ENCODE measurements at regions not wholly inside any gene's neighbourhood (a gene's known extent, or its start where the extent isn't known, plus 50 kb on each side); places are given as distances from the start of the nearest gene placed in this dataset.

DNA sequence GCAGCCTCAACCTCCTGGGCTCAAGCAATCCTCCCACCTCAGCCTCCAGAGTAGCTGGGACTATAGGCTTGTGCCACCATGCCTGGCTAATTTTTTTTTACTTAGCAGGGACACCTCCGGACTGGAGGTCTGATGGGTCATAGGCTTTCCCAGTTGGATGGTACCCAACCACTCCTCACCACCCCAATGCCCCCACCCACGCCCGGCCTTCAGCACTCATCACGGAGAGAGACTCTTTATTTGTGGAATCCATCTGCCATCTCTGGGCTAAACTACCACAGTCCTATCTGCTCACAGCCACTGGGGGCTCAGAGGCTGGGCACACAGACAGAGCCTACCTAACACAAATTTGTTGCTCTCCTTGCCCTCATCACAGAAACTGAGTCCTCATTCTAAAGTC lies 58.3 kb upstream of the STXBP1 start:
- intact Hi-C loops (cut with micrococcal nuclease): no loop called here

DNA sequence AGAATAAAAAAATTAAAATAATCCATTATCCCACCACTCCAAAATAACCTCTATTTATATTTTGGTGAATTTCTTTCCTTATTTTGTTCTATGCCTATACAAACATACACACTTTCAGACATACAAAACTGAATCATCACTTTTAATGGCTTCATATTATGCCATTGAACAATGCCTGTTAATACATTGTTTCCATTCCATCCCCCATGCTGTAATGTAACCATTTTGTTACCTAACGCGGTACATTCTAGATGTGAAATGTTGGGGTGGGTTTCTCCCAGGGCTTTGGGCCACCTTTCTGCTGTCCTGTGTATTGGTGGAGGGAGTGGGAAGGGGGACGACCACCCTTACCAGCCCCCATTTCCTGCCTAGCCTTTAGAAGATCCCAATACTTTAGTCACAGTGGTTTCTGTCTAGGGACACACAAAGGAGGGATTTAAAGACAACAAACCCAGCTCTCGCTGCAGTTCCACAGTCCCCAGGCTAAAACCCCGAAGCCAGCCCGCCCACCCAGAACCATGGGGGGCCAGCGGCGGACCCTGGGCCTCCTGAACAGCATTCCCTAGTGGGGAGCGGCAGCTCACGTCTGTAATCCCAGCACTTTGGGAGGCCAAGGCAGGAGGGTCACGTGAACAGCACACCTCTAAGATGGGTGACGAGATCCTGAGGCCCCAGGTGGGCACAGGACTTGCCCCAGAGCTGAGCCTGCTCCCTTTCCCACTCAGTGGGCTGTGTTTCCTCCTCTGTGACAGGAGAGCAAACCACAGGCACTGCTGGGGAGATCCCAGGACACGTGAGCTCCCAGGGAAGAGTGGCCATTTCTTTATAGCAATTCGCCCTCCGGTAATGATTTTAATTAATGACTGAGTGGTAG lies 56.9 kb upstream of the STXBP1 start:
- intact Hi-C loops (cut with micrococcal nuclease): no loop called here

DNA sequence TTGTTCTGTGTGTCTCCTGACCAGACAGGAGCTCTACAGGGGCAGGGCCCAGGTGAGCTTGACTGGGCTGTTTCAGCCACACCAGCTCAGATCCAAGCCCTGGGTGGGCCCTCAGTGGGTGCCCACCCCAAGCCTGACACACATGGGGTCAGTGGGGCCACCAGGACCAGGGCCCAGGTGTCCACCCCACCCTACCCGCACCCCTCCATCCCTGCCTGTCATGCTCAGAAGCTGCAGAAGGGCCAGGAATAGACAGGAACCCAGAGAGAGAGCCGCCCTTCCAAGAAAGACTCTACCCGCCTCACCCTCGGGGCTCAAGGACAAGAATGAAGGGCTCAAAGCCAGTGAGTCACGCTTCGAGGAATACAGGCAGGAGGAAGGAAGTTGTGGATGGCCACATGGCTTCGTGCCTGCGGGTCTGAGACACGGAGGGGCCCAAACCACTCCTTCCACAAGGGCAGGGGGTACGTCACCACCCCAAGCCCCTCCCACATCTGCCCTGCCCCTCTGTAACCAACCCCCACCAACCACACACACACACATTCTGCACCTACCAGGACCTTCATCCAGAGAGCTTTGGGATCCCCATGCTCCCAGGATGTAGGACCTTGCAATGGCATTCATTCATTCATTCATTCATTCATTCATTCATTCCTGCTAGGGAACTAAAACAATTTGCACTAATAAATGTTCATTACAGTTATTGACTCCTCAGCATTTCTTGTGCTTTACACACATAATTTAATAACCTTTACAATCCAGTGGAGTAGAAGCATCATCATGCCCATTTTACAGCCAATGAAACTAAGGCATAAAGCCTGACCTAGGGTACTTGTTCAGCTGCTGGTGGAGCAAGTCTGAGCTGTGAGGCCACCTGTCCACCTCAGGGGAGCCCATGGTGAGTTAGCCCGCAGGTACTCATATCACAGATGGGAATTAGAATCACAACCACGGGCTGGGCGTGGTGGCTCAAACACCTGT lies 55.9 kb upstream of the STXBP1 start:
- intact Hi-C loops (cut with micrococcal nuclease): loop anchor here (1.0 kb wide), 1 partner anchor 56 kb away; the partner anchor contains the start of gene STXBP1

DNA sequence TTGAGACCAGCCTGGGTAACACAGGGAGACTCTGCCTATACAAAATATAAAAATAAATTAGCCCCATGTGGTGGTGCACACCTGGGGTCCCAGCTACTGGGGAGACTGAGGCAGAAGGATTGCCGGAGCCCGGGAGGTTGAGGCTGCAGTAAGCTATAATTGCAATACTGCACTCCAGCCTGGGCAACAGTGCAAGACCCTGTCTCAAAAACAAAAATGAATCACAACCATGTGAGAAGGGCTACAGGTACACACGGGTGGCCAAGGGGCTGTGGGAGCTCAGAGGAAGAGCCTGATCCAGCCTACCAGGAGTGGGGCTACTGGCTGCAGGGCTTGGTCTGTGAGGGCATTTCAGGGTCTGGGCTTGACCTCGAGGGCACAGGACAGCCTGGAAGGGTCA lies 55.2 kb upstream of the STXBP1 start:
- intact Hi-C loops (cut with micrococcal nuclease): loop anchor here (1.0 kb wide), 1 partner anchor 55 kb away; the partner anchor contains the start of gene STXBP1

DNA sequence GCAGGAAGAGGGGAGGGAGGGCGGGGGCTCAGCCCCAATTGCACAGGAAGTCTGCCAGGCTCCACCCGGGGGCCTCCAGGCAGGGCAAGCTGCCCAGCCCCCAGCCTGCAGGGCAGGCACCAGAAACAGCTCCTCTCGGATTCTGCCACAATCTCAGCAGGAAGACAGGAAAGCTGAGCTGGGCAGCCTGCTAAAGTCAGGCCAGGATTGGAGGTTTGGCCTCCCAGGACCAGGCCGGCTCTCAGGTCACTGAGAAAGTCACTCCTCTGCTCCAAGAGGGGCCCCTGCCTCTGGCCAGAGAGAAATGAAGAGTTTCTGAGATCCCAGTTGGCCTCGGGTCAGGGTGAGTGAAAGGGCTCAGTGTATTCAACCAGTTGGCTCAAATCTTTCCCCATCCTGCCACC lies 54.6 kb upstream of the STXBP1 start:
- intact Hi-C loops (cut with micrococcal nuclease): no loop called here

DNA sequence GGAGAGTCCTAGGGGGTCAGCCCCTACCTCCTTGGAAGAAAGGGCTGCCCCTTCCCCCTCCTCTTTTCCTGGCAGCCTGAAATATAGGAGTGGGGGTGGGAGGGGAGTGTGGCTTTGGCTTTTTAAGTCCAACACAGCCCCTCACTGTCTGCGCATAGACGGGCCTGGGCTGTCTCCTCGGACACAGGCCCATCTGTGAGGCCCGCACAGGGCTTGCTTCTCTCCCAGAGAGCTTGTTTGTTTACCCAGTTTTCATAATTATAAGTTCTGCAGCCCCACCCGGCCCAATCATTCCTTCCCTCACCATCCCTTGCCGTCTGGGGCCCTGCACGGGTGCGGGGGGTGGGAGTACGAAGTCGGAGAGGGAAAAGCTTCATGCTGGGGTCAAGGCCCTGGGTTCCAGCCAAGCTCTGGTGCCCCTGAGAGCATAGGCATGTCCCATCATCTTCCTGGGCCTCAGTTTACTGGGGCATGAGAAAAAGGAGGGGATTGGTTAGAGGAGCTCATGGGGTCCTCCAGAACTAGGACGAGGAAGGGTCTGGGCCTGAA lies 54.0 kb upstream of the STXBP1 start:
- intact Hi-C loops (cut with micrococcal nuclease): no loop called here

DNA sequence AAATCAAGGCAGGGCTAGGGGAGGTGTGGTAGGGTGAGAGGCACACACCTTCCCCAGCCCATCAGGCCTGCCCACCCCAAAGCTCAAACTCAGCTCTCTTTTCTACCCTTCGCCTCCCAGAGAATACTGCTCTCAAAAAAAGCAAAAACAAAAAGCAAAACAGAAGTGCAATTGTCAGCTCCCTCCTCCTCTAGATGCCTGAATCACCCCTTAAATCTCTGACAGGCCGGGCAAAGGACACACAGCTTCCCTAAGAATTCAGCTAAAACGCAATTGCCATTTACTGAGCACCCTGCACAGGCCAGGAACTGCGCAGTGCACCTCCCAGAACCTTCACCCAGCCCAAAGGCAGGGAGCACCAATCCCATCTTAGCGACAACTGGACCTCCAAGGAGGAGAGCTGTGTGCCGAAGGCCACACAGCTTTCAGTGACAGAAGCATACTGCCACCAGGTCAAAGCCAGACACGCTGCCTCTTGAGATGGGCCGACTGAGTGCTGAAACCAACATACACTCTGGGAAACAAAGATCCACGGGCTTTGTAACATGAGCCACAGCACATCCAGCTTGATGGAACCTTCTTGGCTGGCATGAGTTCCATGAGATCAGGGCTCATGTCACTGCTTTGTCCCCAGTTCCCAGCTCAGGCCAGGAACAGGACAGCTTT lies 53.4 kb upstream of the STXBP1 start:
- intact Hi-C loops (cut with micrococcal nuclease): no loop called here

DNA sequence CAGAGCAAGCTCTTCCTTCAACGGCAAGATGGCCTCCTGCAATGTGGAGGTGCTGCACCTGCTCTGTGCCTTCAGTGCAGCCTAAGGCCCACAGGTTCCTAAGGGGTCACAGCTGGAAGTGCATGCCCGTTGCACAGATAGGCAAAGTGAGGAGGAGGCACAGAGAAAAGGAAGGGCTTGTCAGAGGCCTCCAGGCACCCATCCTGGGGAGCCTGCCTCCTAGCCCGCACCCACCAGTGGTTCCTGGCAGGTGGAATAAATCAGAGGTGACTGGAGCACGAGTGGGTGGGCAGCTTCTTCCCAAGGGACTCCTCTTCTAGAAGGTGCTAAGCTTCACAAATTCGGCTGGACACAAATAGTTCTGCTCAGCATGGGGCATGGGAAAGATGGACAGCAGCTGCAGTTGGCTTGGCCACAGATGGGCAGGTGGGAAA lies 52.8 kb upstream of the STXBP1 start:
- intact Hi-C loops (cut with micrococcal nuclease): no loop called here

DNA sequence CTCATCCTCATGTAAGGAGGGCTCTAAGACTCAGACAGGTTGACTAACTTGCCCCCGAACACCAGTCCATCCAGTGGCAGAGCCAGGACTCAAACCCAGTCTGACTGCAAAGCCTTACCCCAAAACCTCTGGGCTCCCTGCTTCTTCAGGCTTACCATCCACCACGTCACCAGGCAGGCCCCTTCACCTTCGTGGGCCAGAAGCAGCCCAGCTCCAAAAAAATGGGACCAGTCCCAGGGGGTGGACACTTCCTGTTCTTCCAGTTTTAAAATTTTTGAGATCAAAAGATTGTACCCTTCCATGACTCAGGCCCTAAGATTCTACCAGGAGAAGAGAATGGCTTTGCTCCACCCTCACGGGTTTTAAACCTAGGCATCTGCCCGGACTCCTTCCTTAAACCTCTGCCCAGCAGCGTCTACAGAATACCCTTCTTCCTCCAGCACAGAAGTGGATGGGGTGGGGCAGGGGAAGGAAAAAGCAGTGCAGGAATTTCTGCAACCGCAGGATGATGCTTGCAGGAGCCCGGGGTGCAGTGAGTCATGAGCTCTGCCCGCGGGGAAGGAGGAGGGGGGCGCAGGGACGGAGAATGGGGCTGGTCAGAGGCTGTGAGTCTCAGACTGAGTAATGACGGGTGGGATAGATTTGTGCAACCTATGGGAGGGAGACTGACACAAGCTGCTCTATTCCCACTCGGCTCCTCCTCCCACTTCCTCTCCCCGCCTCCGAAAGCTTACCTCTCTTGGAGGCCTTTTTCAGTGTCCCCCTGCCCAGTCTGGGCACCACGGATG lies 50.4 kb upstream of the STXBP1 start:
- intact Hi-C loops (cut with micrococcal nuclease): no loop called here
